HFFc6 (cell line): ENCODE measurements at regions not wholly inside any gene's neighbourhood (a gene's known extent, or its start where the extent isn't known, plus 50 kb on each side); places are given as distances from the start of the nearest gene placed in this dataset.
A peak's percentile ranks its signal among the peaks of the same experiment; 100 is the strongest.

ENCODE experiments used
- DNase-seq: peaks from one replicate; pipeline ENCODE4 v3.0.0-alpha.2; 2018
- H3K27ac Mint-ChIP-seq: 2 replicates; pipeline ENCODE4 v1.8.0; 2020; ENCODE audit warnings: mild to moderate bottlenecking, mixed read lengths
- H3K27me3 Mint-ChIP-seq: 2 replicates; pipeline ENCODE4 v1.8.0; 2021; ENCODE audit warnings: mild to moderate bottlenecking, moderate library complexity, mixed read lengths; ENCODE audit not compliant: insufficient read depth
- H3K36me3 Mint-ChIP-seq: 2 replicates; pipeline ENCODE4 v1.8.0; 2021; ENCODE audit warnings: low read depth, mixed read lengths
- H3K4me1 Mint-ChIP-seq: 2 replicates; pipeline ENCODE4 v1.8.0; 2020; ENCODE audit warnings: low read depth, mixed read lengths
- H3K4me3 Mint-ChIP-seq: 2 replicates; pipeline ENCODE4 v1.8.0; 2020; ENCODE audit warnings: mild to moderate bottlenecking, moderate library complexity, mixed read lengths
- H3K9me3 Mint-ChIP-seq: 2 replicates; pipeline ENCODE4 v1.8.0; 2020; ENCODE audit warnings: mild to moderate bottlenecking, mixed read lengths
- CTCF ChIP-seq: fragments of 200-600 bp; sonication (generic); IDR thresholded peaks from 2 replicates; pipeline ENCODE4 v1.5.0; 2021; ENCODE audit warnings: antibody characterized with exemption, mild to moderate bottlenecking

- Mint-ChIP-seq H3K4me3 (no peak overlapping the region), H3K4me1 (peaks cover 38% of the 10 kb centered on the region), H3K27ac (no peak overlapping the region), H3K36me3 (no peaks in the 10 kb centered on the region), H3K27me3 (no peaks in the 10 kb centered on the region; the same call in 1 of the 2 replicates), H3K9me3 (no peaks in the 10 kb centered on the region)
- no peak for TF ChIP-seq CTCF
- DNase-seq, result no peak
These were observed 55.2 kb upstream of the RNF7 start for GRCh38 chr3:141682921-141683320.

DNA sequence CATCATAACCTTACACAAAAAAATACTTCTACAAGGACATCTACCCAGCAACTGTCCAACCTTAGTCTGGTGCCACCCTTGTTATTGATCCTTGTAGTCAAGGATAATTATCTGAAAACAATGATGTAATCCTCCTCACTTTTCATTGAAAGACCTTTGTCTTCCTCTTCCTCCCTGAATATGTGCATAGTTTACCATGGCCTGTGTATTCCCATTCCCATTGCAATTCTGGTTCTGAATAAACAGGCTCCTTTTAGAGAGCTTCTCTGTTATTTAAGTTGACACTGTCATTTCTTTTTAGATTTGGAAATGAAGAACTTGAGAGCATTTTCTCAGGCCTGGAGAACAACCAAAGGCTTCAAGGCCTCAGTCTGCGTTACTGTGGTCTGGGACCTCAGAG is 53.3 kb upstream of the RNF7 start:
- DNase-seq, result no peak
- peaks cover 38% of the 10 kb centered on the region for H3K4me1 Mint-ChIP-seq
- TF ChIP-seq CTCF, result no peak
- no peaks in the 10 kb centered on the region for H3K9me3 Mint-ChIP-seq
- no peaks in the 10 kb centered on the region for H3K27me3 Mint-ChIP-seq
- no peak overlapping the region for H3K27ac Mint-ChIP-seq
- no peak overlapping the region for H3K4me3 Mint-ChIP-seq
- no peaks in the 10 kb centered on the region for H3K36me3 Mint-ChIP-seq

GRCh38 chr3:141686466-141687291 is 51.4 kb upstream of the RNF7 start:
- H3K4me1 Mint-ChIP-seq, result peaks cover 36% of the 10 kb centered on the region
- H3K4me3 Mint-ChIP-seq, result peak overlapping the region; percentile 88
- H3K27me3 Mint-ChIP-seq, result no peaks in the 10 kb centered on the region
- TF ChIP-seq CTCF, result no peak
- DNase-seq, result peak; percentile 13
- no peaks in the 10 kb centered on the region for H3K9me3 Mint-ChIP-seq
- H3K27ac Mint-ChIP-seq, result peak overlapping the region; percentile 79
- H3K36me3 Mint-ChIP-seq, result no peaks in the 10 kb centered on the region
